ENCODE measurements at regions not wholly inside any gene's neighbourhood (a gene's known extent, or its start where the extent isn't known, plus 50 kb on each side); places are given as distances from the start of the nearest gene placed in this dataset.

- no peak for TF ChIP-seq CTCF (IDR thresholded peaks at IDR 0.05)
- Histone ChIP-seq H3K9me3 (no peaks in the 10 kb centered on the region), H3K27me3 (no peaks in the 10 kb centered on the region), H3K27ac (no peak overlapping the region), H3K4me3 (no peak overlapping the region), H3K36me3 (no peaks in the 10 kb centered on the region), H3K4me1 (no peaks in the 10 kb centered on the region)
- DNase-seq (ENCODE audit: extremely low spot score in 2 of 2) = no peak
- intact Hi-C loops (cut with DNase I) = no loop called here
Measured at GRCh38 chr4:130486186-130486585, 1390.2 kb downstream of the C4orf33 start.

- Histone ChIP-seq H3K9me3 (no peaks in the 10 kb centered on the region), H3K4me3 (no peak overlapping the region), H3K27ac (no peak overlapping the region), H3K36me3 (no peaks in the 10 kb centered on the region), H3K4me1 (no peaks in the 10 kb centered on the region), H3K27me3 (no peaks in the 10 kb centered on the region)
- TF ChIP-seq POLR2A (IDR thresholded peaks at IDR 0.05) (no peak), POLR2AphosphoS5 (IDR thresholded peaks at IDR 0.05; ENCODE audit: insufficient read depth in 1 of 2, low read depth in 1 of 2) (no peak), CTCF (IDR thresholded peaks at IDR 0.05) (no peak)
- intact Hi-C loops (cut with DNase I) = no loop called here
- no peak for DNase-seq (ENCODE audit: extremely low spot score in 2 of 2)
Measured at GRCh38 chr4:130486841-130487240, 1390.9 kb downstream of the C4orf33 start.

- H3K27me3 ChIP-seq = no peaks in the 10 kb centered on the region
- intact Hi-C loops (cut with DNase I) = no loop called here
- TF ChIP-seq CTCF (IDR thresholded peaks at IDR 0.05) (no peak), POLR2AphosphoS5 (IDR thresholded peaks at IDR 0.05; ENCODE audit: insufficient read depth in 1 of 2, low read depth in 1 of 2) (no peak), POLR2A (IDR thresholded peaks at IDR 0.05) (no peak)
- H3K4me3 ChIP-seq = no peak overlapping the region
- no peaks in the 10 kb centered on the region for H3K9me3 ChIP-seq
- no peaks in the 10 kb centered on the region for H3K4me1 ChIP-seq
- DNase-seq (ENCODE audit: extremely low spot score in 2 of 2) = no peak
- no peaks in the 10 kb centered on the region for H3K36me3 ChIP-seq
- H3K27ac ChIP-seq = no peak overlapping the region
Measured at GRCh38 chr4:130510661-130511060, 1414.7 kb downstream of the C4orf33 start.

GRCh38 chr4:130511776-130512175 lies 1415.8 kb downstream of the C4orf33 start:
- Histone ChIP-seq H3K36me3 (no peaks in the 10 kb centered on the region), H3K4me1 (no peaks in the 10 kb centered on the region), H3K27ac (no peak overlapping the region), H3K9me3 (no peaks in the 10 kb centered on the region), H3K27me3 (no peaks in the 10 kb centered on the region), H3K4me3 (no peak overlapping the region)
- no peak for DNase-seq (ENCODE audit: extremely low spot score in 2 of 2)
- intact Hi-C loops (cut with DNase I) = no loop called here
- TF ChIP-seq CTCF (IDR thresholded peaks at IDR 0.05) (no peak), POLR2A (IDR thresholded peaks at IDR 0.05) (no peak), POLR2AphosphoS5 (IDR thresholded peaks at IDR 0.05; ENCODE audit: insufficient read depth in 1 of 2, low read depth in 1 of 2) (no peak)

GRCh38 chr4:130524057-130524456 lies 1428.1 kb downstream of the C4orf33 start:
- H3K9me3 ChIP-seq = no peaks in the 10 kb centered on the region
- no peaks in the 10 kb centered on the region for H3K36me3 ChIP-seq
- TF ChIP-seq CTCF (IDR thresholded peaks at IDR 0.05) (no peak), POLR2A (IDR thresholded peaks at IDR 0.05) (no peak), POLR2AphosphoS5 (IDR thresholded peaks at IDR 0.05; ENCODE audit: insufficient read depth in 1 of 2, low read depth in 1 of 2) (no peak)
- H3K4me1 ChIP-seq = no peaks in the 10 kb centered on the region
- H3K27ac ChIP-seq = no peak overlapping the region
- H3K4me3 ChIP-seq = no peak overlapping the region
- intact Hi-C loops (cut with DNase I) = no loop called here
- no peaks in the 10 kb centered on the region for H3K27me3 ChIP-seq
- DNase-seq (ENCODE audit: extremely low spot score in 2 of 2) = no peak

Measured in vagina (tissue), 2 donors.